Body of pancreas (tissue), 4 donors: ENCODE measurements at regions not wholly inside any gene's neighbourhood (a gene's known extent, or its start where the extent isn't known, plus 50 kb on each side); places are given as distances from the start of the nearest gene placed in this dataset.

Source experiments
- POLR2A ChIP-seq, 3 donors: fragments of 450-650 bp; IDR thresholded peaks; one replicate each; pipeline ENCODE4 v1.6.1; 2016; ENCODE audit warnings: antibody characterized with exemption in 3 of 3, mild to moderate bottlenecking in 2 of 3
- TF ChIP-seq, protein P1 (sequence below), 7 experiments: fragments of 450-650 bp in 4 of 7; fragments of 200-600 bp in 3 of 7; sonication (generic) in 3 of 7; IDR thresholded peaks; one replicate each; pipeline ENCODE4 v1.5.1; 2016 to 2019; ENCODE audit warnings: antibody characterized with exemption in 7 of 7

GRCh38 chr7:35555386-35555785 lies 139.5 kb downstream of the HERPUD2 start:
- TF ChIP-seq POLR2A (IDR thresholded peaks at IDR 0.05): no peak
- TF ChIP-seq, protein P1, sequence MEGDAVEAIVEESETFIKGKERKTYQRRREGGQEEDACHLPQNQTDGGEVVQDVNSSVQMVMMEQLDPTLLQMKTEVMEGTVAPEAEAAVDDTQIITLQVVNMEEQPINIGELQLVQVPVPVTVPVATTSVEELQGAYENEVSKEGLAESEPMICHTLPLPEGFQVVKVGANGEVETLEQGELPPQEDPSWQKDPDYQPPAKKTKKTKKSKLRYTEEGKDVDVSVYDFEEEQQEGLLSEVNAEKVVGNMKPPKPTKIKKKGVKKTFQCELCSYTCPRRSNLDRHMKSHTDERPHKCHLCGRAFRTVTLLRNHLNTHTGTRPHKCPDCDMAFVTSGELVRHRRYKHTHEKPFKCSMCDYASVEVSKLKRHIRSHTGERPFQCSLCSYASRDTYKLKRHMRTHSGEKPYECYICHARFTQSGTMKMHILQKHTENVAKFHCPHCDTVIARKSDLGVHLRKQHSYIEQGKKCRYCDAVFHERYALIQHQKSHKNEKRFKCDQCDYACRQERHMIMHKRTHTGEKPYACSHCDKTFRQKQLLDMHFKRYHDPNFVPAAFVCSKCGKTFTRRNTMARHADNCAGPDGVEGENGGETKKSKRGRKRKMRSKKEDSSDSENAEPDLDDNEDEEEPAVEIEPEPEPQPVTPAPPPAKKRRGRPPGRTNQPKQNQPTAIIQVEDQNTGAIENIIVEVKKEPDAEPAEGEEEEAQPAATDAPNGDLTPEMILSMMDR (IDR thresholded peaks at IDR 0.05): no peak
